ENCODE measurements at regions not wholly inside any gene's neighbourhood (a gene's known extent, or its start where the extent isn't known, plus 50 kb on each side); places are given as distances from the start of the nearest gene placed in this dataset.

DNA sequence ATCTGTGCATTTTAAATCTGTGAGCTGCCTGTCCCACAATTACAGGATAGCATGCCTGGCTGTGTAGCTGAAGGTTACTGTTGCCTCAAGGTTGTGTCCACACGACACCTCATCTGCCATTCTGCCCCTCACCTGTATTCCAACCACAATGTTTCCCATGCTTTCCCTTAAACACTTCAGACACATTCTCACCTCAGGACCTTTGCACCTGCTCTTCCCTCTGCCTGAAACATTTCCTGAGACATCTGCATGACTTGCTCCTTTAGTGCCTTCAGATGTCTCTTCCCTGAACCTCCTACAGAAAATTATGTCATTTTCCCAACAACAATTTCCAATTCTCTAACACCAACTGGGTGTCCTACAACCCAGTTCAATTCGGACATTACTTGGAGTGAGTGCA is 120.4 kb downstream of the ZNF608 start:
- TF ChIP-seq REST (IDR thresholded peaks at IDR 0.05; ENCODE audit: low read depth, low read length) (no peak), YY1 (IDR thresholded peaks at IDR 0.05; ENCODE audit: low read depth) (no peak), FOXJ3 (CRISPR knock-in tag; IDR thresholded peaks at IDR 0.05) (no peak), POLR2AphosphoS5 (IDR thresholded peaks at IDR 0.05; ENCODE audit: low read depth, low read length) (no peak), SMC3 (IDR thresholded peaks at IDR 0.05; ENCODE audit: low read depth, low read length) (no peak), CTCF (IDR thresholded peaks at IDR 0.05) (no peak), CHD2 (IDR thresholded peaks at IDR 0.05; ENCODE audit: low read length, partially characterized antibody) (no peak), MAX (IDR thresholded peaks at IDR 0.05; ENCODE audit: low read depth) (no peak), SIN3A (IDR thresholded peaks at IDR 0.05; ENCODE audit: borderline replicate concordance, low read depth, low read length) (no peak), EP300 (IDR thresholded peaks at IDR 0.05; ENCODE audit: borderline replicate concordance in 1 of 2, low read depth in 1 of 2, low read length in 1 of 2) (no peak), TCF12 (IDR thresholded peaks at IDR 0.05) (no peak)

Measured in SK-N-SH (cell line).